ENCODE measurements at regions not wholly inside any gene's neighbourhood (a gene's known extent, or its start where the extent isn't known, plus 50 kb on each side); places are given as distances from the start of the nearest gene placed in this dataset.
"Not testable (repeated sequence)": the region's sequence is repeated elsewhere in the genome, so short reads cannot be mapped to it uniquely, and the experiment has no call there.

DNA sequence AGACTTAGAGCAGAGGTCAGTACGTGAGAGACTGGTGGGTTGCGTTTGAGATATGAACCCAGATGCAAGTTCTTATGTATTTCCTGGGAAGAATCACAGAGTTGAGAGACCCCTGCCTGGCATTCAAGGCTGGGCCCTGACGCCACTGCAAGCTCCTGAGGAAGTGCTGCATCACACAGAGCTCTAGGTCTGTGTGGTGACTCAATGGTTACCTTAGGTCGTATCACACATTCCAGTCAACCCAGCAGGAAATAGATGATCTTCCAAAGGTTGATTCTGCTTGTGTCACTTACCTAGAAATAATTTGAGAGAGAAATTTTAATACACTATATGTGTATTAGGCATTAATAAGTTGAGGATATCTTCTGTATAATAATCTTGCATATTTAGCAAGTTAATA lies 1431.9 kb downstream of the RPIA start:
- TF ChIP-seq, protein P1, sequence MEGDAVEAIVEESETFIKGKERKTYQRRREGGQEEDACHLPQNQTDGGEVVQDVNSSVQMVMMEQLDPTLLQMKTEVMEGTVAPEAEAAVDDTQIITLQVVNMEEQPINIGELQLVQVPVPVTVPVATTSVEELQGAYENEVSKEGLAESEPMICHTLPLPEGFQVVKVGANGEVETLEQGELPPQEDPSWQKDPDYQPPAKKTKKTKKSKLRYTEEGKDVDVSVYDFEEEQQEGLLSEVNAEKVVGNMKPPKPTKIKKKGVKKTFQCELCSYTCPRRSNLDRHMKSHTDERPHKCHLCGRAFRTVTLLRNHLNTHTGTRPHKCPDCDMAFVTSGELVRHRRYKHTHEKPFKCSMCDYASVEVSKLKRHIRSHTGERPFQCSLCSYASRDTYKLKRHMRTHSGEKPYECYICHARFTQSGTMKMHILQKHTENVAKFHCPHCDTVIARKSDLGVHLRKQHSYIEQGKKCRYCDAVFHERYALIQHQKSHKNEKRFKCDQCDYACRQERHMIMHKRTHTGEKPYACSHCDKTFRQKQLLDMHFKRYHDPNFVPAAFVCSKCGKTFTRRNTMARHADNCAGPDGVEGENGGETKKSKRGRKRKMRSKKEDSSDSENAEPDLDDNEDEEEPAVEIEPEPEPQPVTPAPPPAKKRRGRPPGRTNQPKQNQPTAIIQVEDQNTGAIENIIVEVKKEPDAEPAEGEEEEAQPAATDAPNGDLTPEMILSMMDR (IDR thresholded peaks at IDR 0.05) = not testable (repeated sequence)
- TF ChIP-seq POLR2A, EP300 (IDR thresholded peaks at IDR 0.05): not testable (repeated sequence)

Measured in tibial nerve (tissue), 4 donors.